NCI-H446 (cell line): ENCODE measurements at regions not wholly inside any gene's neighbourhood (a gene's known extent, or its start where the extent isn't known, plus 50 kb on each side); places are given as distances from the start of the nearest gene placed in this dataset.

Source experiments
- DNase-seq, 2 experiments: peaks; one replicate each; lab custom pipeline; 2025; lab: John Stamatoyannopoulos, UW

- no peak for DNase-seq
Measured at GRCh38 chr10:71069909-71070666, 142.3 kb upstream of the UNC5B start.

GRCh38 chr10:71070741-71071140 is 141.6 kb upstream of the UNC5B start:
- DNase-seq: no peak

- DNase-seq: no peak
Measured at GRCh38 chr10:71072131-71072822, 140.1 kb upstream of the UNC5B start.

- DNase-seq: no peak
Measured at GRCh38 chr10:71072823-71073210, 139.6 kb upstream of the UNC5B start.

GRCh38 chr10:71073451-71074175 is 138.8 kb upstream of the UNC5B start:
- DNase-seq: no peak

GRCh38 chr10:71074176-71074755 is 138.1 kb upstream of the UNC5B start:
- no peak for DNase-seq

- DNase-seq: no peak
Measured at GRCh38 chr10:71075086-71075758, 137.1 kb upstream of the UNC5B start.

- no peak for DNase-seq
Measured at GRCh38 chr10:71075759-71076472, 136.5 kb upstream of the UNC5B start.

- DNase-seq: no peak
Measured at GRCh38 chr10:71076473-71077142, 135.8 kb upstream of the UNC5B start.

- no peak for DNase-seq
Measured at GRCh38 chr10:71077143-71077581, 135.2 kb upstream of the UNC5B start.

GRCh38 chr10:71077796-71078453 is 134.4 kb upstream of the UNC5B start:
- DNase-seq: no peak

GRCh38 chr10:71078454-71079145 is 133.8 kb upstream of the UNC5B start:
- no peak for DNase-seq

- no peak for DNase-seq
Measured at GRCh38 chr10:71079761-71080380, 132.5 kb upstream of the UNC5B start.

- no peak for DNase-seq
Measured at GRCh38 chr10:71080381-71081228, 131.8 kb upstream of the UNC5B start.

GRCh38 chr10:71081229-71081560 is 131.2 kb upstream of the UNC5B start:
- DNase-seq: no peak

GRCh38 chr10:71081912-71082311 is 130.5 kb upstream of the UNC5B start:
- no peak for DNase-seq

- no peak for DNase-seq
Measured at GRCh38 chr10:71082960-71083715, 129.2 kb upstream of the UNC5B start.

- no peak for DNase-seq
Measured at GRCh38 chr10:71083716-71083975, 128.7 kb upstream of the UNC5B start.
